GM18873 (cell line): ENCODE measurements at regions not wholly inside any gene's neighbourhood (a gene's known extent, or its start where the extent isn't known, plus 50 kb on each side); places are given as distances from the start of the nearest gene placed in this dataset.
A peak's percentile ranks its signal among the peaks of the same experiment; 100 is the strongest.

Source experiments
- ATAC-seq: cut with Tn5 transposase; IDR thresholded peaks from one replicate; pipeline ENCODE4 v1.9.1; 2021; ENCODE audit warnings: mild to moderate bottlenecking, moderate library complexity, moderate number of reproducible peaks; ENCODE audit not compliant: unreplicated experiment, low FRiP score

- ATAC-seq: no peak
Observed at GRCh38 chr1:208616776-208617175, 372.6 kb upstream of the PLXNA2 start.

GRCh38 chr1:208628022-208628914 is 384.1 kb upstream of the PLXNA2 start:
- no peak for ATAC-seq

- no peak for ATAC-seq
Observed at GRCh38 chr1:208631092-208631491, 386.9 kb upstream of the PLXNA2 start.

GRCh38 chr1:208631506-208631905 is 387.3 kb upstream of the PLXNA2 start:
- ATAC-seq: no peak

GRCh38 chr1:208634346-208635140 is 390.4 kb upstream of the PLXNA2 start:
- no peak for ATAC-seq

GRCh38 chr1:208637181-208637580 is 393.0 kb upstream of the PLXNA2 start:
- no peak for ATAC-seq

- ATAC-seq: no peak
Observed at GRCh38 chr1:208639382-208639781, 395.2 kb upstream of the PLXNA2 start.

GRCh38 chr1:208640295-208640694 is 396.1 kb upstream of the PLXNA2 start:
- no peak for ATAC-seq

DNA sequence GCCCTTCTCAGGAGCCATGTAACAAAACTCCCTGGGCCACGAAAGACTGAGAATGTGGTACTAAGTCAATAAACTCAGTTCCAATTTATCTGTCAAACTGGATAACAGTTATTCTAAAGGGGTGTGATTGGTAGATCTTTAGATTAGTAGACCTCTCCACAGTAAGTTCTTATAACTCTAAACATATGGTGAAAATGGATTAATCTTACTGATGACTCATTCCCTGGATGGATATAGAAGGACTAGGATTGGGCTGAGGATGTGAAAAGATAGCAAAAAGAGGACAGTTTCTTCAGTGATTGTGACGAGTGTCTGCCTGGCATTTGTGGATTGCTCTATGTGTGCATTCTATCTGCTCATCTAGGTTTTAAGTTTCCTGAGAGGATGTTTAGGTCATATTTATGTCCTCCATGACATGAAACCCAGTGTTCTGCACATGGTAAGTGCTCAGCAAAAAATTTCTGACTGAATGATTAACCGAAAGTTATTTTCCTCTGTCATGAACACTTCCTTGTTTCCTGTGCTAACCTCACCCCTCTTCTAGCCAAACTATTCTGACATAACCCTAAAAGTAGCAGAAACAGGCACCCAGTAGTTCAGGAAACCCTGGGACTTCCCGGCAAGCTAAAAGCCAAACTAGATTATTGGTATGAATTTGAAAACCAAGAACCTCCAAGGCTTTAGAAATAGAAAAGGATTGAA is 397.5 kb upstream of the PLXNA2 start:
- ATAC-seq: peak; percentile 61

DNA sequence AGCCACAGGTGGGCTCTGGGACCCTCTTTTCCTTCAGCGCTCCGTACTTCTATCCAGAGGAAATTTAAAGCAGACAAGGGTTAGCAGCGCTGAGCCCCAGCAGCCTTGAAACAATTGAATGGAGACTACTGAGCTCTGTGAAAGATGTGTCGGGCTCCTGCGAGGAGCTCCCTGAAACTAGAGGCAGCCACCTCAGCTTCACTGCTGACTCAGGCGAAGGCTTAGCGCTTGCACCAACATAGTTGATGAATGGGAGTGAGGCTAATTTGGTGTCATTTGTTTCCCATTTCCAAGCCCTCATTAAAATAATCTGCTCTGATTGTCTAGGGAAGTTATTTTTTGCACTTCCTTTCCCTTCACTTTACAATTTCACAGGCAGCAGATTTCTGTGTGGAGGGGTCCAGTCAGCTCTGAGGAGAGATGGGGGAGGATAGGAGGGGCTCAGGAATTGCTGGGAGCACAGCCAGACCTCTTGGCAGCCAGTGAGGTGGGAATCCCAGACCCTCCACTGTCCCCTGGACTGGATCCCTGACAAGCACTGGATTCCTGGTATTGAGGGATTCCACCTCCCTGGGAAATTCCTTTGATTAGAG is 398.9 kb upstream of the PLXNA2 start:
- no peak for ATAC-seq

DNA sequence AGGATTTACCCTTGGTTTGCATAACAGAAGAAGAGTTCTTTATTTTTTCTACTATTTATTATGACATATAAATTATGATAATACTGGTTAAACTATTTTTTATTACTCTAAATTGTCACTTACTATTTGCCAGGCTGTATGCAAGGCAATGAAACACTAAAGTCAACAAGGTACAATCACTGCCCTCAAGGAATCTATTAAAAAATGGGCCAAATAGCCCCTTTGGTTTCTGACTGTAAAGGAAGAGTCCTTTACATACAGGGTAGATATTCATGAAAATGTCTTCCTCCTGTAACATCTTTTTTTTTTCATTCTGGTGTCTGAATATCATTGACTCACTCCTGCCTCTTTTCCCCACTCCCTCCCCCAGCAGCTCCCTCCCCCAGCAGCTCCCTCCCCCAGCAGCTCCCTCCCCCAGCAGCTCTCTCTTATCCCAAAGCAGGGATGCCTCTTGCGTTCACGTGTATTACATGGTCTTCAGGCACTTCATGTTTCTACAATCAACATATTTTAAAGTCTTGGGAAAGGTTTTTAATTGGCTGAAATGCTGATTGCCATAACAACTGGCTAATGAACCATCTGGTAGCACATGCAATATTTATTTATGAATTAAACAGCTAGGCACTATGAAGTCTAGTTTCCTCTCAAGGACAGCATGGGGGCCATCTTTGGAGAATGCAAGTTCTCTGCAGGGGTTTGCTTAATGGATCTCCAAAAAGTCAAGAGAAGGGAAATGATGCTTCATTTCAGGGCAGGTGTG is 400.4 kb upstream of the PLXNA2 start:
- ATAC-seq: no peak

- no peak for ATAC-seq
Observed at GRCh38 chr1:208646431-208646830, 402.2 kb upstream of the PLXNA2 start.

GRCh38 chr1:208648146-208648545 is 404.0 kb upstream of the PLXNA2 start:
- ATAC-seq: no peak

DNA sequence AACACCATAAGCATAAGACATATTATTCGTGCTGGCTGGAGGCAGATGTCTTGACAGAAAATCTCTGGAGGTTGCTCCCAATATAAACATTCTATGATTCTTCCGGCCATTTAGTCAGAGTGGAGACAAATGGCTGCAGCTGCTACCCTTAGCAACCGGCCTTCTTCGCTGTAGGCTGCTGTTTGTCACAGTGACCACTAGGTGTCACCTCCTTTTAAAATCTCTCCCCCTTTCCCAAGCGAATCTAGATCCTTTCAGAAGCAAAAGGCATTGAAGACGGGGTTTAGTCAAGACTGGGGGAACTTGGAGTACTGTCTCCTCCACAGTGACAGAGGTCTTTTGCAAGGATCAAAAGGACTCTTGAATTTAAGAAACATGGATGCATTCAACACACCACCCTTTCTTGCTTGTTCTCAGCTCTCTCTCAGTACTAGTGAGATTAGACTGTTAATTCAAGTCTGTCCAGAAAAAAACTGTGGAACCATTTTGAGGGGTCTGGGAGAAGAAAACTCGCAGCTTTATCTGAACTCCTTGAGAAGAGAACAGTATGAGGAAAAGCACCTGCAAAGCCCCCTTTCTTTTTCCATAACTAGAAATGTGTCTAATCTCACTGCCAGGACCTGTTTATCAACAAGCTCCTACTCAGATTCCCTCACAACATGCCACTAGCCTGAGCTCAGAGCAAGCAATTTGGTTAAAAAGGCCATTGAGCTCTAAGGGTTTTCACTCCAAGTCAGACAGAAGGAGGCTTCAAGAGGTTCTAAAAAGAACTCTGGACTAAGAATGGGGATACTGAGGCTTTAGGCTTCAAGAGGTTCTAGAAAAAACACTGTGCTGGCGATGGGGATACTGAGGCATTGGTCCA is 408.3 kb upstream of the PLXNA2 start:
- no peak for ATAC-seq

- ATAC-seq: no peak
Observed at GRCh38 chr1:208653426-208653825, 409.2 kb upstream of the PLXNA2 start.

GRCh38 chr1:208654241-208654640 is 410.1 kb upstream of the PLXNA2 start:
- no peak for ATAC-seq

DNA sequence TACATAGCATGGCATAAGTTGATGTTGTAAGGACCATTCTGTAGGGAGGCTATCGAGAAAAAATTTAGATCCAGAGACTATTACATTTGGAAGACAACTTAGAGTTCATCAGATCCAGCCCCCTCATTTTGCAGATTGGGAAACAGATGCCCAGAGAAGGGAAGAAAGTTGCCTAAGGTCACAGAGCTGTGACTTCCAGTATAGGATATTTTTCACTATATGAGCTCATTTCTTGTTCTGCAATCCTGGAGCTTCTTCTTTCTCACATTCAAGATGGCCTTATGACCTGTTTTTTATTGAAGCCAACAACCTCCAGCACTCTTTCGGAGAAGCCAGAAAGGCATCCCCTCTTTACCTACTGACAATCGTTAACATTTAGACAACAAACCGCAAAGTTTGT is 421.8 kb upstream of the PLXNA2 start:
- ATAC-seq: no peak

DNA sequence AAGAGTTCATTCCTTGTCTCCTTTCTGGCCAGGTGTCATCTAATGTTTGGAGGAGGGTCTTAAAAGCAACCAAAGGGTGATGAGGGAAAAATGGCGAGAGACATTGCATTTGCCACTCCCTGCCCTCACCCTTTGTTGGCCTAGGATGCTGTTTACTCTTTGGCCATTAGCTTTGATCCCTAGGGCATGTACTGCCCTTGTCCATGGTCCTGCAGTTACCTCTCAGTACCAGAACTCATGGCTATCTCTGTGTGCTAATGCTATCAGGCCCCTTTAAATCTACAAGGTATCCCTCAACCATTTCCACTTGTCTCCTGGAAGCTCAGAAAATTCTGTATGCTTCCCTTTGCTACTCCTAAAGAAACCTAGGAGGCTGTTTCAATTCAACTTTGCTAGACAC is 424.8 kb upstream of the PLXNA2 start:
- no peak for ATAC-seq

DNA sequence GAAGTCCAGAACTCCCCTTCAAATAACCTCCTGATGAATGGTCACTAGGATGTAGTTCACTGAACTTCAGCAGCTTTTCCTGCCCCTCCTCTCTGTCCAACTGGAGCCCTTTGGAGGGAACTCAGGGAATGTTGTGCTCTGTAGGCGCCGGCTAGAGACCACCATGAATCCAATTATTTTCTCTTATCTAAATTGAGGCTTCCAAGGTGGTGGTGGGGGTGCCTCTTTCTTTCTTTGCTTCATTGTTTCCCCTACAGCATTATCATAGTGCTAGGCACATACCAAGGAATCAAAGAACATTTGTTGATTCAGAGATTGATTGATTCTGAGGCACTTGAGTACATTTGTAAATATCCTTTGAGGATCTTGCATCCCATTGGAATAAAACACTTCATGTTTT is 426.6 kb upstream of the PLXNA2 start:
- ATAC-seq: no peak
